Left colon (tissue), 2 donors: ENCODE measurements at regions not wholly inside any gene's neighbourhood (a gene's known extent, or its start where the extent isn't known, plus 50 kb on each side); places are given as distances from the start of the nearest gene placed in this dataset.

Experiments
- ATAC-seq: fragments of 200-7000 bp; cut with Tn5 transposase; one replicate; pipeline ENCODE4 v1.9.1; 2020; ENCODE audit warnings: mild to moderate bottlenecking, moderate library complexity
- DNase-seq, 2 donors: peaks; one replicate each; pipeline ENCODE4 v3.0.0-alpha.2; 2020
- intact Hi-C, 2 donors: fragments of 100-400 bp; cut with DNase I in 1 of 2; cut with micrococcal nuclease in 1 of 2; formaldehyde crosslinking; loops; one replicate each; pipeline versions ENCODE4 v1.11.2 to v1.14.0; 2022; cut with DNase I, micrococcal nuclease
- donor health status: DM: no; HTN: no; CAD: no.
- donor health status: DM: yes; HTN: yes; CAD: no.

- DNase-seq (no peak), ATAC-seq (no peak)
- intact Hi-C loops, result no loop called here
Observed at GRCh38 chr4:187183826-187184225, 460.2 kb upstream of the FAT1 start.

GRCh38 chr4:187184508-187184907 lies 460.9 kb upstream of the FAT1 start:
- ATAC-seq (peak; percentile 97), DNase-seq (peak; percentile 67 to 74)
- intact Hi-C loops, result no loop called here

- no peak for DNase-seq
- intact Hi-C loops, result no loop called here
- no peak for ATAC-seq
Observed at GRCh38 chr4:187188118-187188517, 464.5 kb upstream of the FAT1 start.

- DNase-seq (no peak), ATAC-seq (no peak)
- intact Hi-C loops, result no loop called here
Observed at GRCh38 chr4:187188741-187189140, 465.1 kb upstream of the FAT1 start.

- intact Hi-C loops, result no loop called here
- DNase-seq (no peak), ATAC-seq (no peak)
Observed at GRCh38 chr4:187190390-187190789, 466.7 kb upstream of the FAT1 start.

GRCh38 chr4:187191676-187192075 lies 468.0 kb upstream of the FAT1 start:
- intact Hi-C loops, result no loop called here
- DNase-seq, result no peak
- ATAC-seq, result no peak

GRCh38 chr4:187192266-187192665 lies 468.6 kb upstream of the FAT1 start:
- DNase-seq, result no peak
- ATAC-seq, result no peak
- intact Hi-C loops, result no loop called here

- intact Hi-C loops, result no loop called here
- peak; percentile 75 for ATAC-seq
- DNase-seq, result no peak
Observed at GRCh38 chr4:187193141-187193540, 469.5 kb upstream of the FAT1 start.

- intact Hi-C loops, result no loop called here
- ATAC-seq, result no peak
- DNase-seq, result no peak
Observed at GRCh38 chr4:187204389-187204918, 480.8 kb upstream of the FAT1 start.

GRCh38 chr4:187207931-187208330 lies 484.3 kb upstream of the FAT1 start:
- ATAC-seq (no peak), DNase-seq (no peak)
- intact Hi-C loops, result no loop called here

GRCh38 chr4:187208651-187209050 lies 485.0 kb upstream of the FAT1 start:
- DNase-seq (no peak), ATAC-seq (peak; percentile 63)
- intact Hi-C loops, result no loop called here

GRCh38 chr4:187209921-187210613 lies 486.4 kb upstream of the FAT1 start:
- ATAC-seq, result no peak
- intact Hi-C loops, result no loop called here
- DNase-seq, result no peak

- no peak for ATAC-seq
- intact Hi-C loops, result no loop called here
- DNase-seq, result no peak
Observed at GRCh38 chr4:187212446-187213080, 488.9 kb upstream of the FAT1 start.

- DNase-seq (no peak), ATAC-seq (no peak)
- intact Hi-C loops, result no loop called here
Observed at GRCh38 chr4:187215438-187215837, 491.8 kb upstream of the FAT1 start.

- intact Hi-C loops, result no loop called here
- no peak for ATAC-seq
- no peak for DNase-seq
Observed at GRCh38 chr4:187218705-187219245, 495.1 kb upstream of the FAT1 start.

GRCh38 chr4:187224560-187224959 lies 500.9 kb upstream of the FAT1 start:
- no peak for DNase-seq
- no peak for ATAC-seq
- intact Hi-C loops, result no loop called here

- DNase-seq, result no peak
Observed at GRCh38 chr4:187227907-187228704, 504.4 kb upstream of the FAT1 start.

GRCh38 chr4:187232196-187232595 lies 508.5 kb upstream of the FAT1 start:
- ATAC-seq, result no peak
- intact Hi-C loops, result no loop called here
- no peak for DNase-seq

More at GRCh38 chr4:187227907-187228704, 504.4 kb upstream of the FAT1 start:
- ATAC-seq, result no peak
- intact Hi-C loops, result no loop called here

- intact Hi-C loops, result no loop called here
- ATAC-seq (no peak), DNase-seq (no peak)
Observed at GRCh38 chr4:187232796-187233195, 509.1 kb upstream of the FAT1 start.
